Glutamatergic neuron (in vitro differentiated cells): ENCODE measurements at regions not wholly inside any gene's neighbourhood (a gene's known extent, or its start where the extent isn't known, plus 50 kb on each side); places are given as distances from the start of the nearest gene placed in this dataset.

ENCODE experiments used
- DNase-seq: peaks from one replicate; pipeline ENCODE4 v3.0.0; 2022
- H3K27ac Mint-ChIP-seq: one replicate; pipeline ENCODE4 v1.8.0; 2020; ENCODE audit warnings: mild to moderate bottlenecking, mixed read lengths, inconsistent platforms; ENCODE audit not compliant: unreplicated experiment
- H3K27me3 Mint-ChIP-seq: one replicate; pipeline ENCODE4 v1.8.0; 2020; ENCODE audit warnings: mild to moderate bottlenecking, moderate library complexity, mixed read lengths, inconsistent platforms; ENCODE audit not compliant: unreplicated experiment
- H3K36me3 Mint-ChIP-seq: one replicate; pipeline ENCODE4 v1.8.0; 2020; ENCODE audit warnings: mild to moderate bottlenecking, mixed read lengths, inconsistent platforms; ENCODE audit not compliant: unreplicated experiment
- H3K4me1 Mint-ChIP-seq: one replicate; pipeline ENCODE4 v1.8.0; 2020; ENCODE audit warnings: mild to moderate bottlenecking, low read depth, mixed read lengths, inconsistent platforms; ENCODE audit not compliant: unreplicated experiment
- H3K4me3 Mint-ChIP-seq: one replicate; pipeline ENCODE4 v1.8.0; 2020; ENCODE audit warnings: mild to moderate bottlenecking, mixed read lengths, inconsistent platforms; ENCODE audit not compliant: unreplicated experiment
- H3K9me3 Mint-ChIP-seq: one replicate; pipeline ENCODE4 v1.8.0; 2020; ENCODE audit warnings: mild to moderate bottlenecking, moderate library complexity, mixed read lengths, inconsistent platforms; ENCODE audit not compliant: unreplicated experiment
- CTCF ChIP-seq: fragments of 200-600 bp; sonication (generic); IDR thresholded peaks from one replicate; pipeline ENCODE4 v1.5.0; 2021; ENCODE audit not compliant: partially characterized antibody, unreplicated experiment

DNA sequence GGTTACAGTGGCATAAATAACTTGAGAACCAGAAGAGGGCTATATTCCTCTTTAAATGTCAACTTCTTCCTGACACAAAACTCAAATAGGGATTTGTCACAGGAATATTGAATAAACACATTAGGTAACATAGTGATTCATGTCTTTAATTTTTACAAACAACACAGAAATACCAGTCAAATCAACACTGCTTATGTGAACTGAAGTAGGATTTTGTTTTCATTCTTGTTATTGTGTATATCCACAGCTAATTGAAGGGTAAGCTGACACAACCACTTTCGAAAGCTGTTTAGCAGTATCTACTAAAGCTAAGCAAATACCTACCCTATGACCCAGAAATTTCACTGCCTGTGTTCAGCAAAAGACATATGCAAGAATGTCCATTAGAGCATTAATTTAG, 120.4 kb upstream of the EOLA2 start:
- Mint-ChIP-seq H3K4me1 (no peaks in the 10 kb centered on the region), H3K36me3 (no peaks in the 10 kb centered on the region), H3K4me3 (no peak overlapping the region), H3K9me3 (no peaks in the 10 kb centered on the region), H3K27me3 (peaks cover 2% of the 10 kb centered on the region), H3K27ac (no peak overlapping the region)
- TF ChIP-seq CTCF = no peak
- DNase-seq = no peak

DNA sequence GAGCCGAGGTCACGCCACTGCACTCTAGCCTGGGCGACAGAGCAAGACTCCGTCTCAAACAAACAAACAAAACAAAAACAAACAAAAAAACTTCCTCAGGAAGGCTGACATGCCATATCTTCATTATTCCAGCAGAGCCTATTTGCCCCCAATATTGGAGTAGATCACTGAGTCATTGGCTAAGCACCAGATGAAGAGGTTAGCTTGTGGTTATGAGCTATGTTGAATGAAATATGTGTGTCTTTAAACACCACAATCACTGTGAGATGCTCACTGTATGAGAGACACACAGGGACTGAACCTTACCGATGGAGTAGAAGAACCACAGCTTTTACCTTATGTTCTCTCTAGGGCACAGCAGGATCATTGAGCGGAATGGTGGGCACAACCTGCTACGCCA, 122.1 kb upstream of the EOLA2 start:
- H3K4me3 Mint-ChIP-seq = no peak overlapping the region
- no peaks in the 10 kb centered on the region for H3K36me3 Mint-ChIP-seq
- no peak for TF ChIP-seq CTCF
- DNase-seq = no peak
- H3K27me3 Mint-ChIP-seq = peaks cover 2% of the 10 kb centered on the region
- no peak overlapping the region for H3K27ac Mint-ChIP-seq
- no peaks in the 10 kb centered on the region for H3K4me1 Mint-ChIP-seq
- no peaks in the 10 kb centered on the region for H3K9me3 Mint-ChIP-seq

DNA sequence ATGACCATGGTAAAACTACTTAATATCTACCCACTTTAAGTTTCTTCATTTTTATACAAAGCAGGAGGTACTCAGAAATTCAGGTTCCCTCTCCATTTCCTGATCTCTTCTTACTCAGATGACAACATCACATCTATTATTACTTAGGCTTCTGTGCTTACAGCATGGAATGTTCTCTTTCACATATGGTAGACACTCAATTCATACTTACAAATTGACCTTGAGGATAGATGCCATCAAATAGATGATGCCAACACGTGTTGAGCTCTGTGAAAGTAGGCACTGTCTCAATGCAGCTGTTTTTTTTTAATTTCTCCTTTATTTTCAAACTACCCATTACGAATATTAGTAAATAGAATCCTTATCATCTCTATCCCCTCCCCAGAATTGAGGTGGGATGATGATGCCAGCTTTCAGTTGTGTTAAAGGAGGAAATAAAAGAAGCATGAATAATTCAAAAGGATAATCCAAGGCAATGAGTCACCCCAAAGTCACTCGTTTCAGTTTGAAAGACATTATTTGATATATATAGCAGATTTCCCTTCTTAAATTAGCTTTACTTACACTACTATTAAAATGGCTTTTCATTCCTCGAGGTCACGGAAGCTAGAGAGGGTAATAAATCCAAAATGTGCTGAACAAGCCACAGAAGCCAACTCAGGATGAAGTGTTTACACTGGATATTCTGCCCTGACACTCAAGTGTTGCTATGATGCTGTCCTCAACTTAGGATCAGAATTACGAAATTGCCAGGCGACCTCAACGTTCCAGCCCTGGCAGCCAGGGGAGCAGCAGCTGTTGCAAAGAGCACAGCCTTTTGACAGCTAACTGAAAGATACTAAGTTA, 124.2 kb upstream of the EOLA2 start:
- Mint-ChIP-seq H3K27me3 (peaks cover 2% of the 10 kb centered on the region), H3K4me1 (no peaks in the 10 kb centered on the region), H3K36me3 (no peaks in the 10 kb centered on the region), H3K9me3 (no peaks in the 10 kb centered on the region), H3K27ac (no peak overlapping the region), H3K4me3 (no peak overlapping the region)
- TF ChIP-seq CTCF = no peak
- DNase-seq = no peak

- H3K27ac Mint-ChIP-seq = no peak overlapping the region
- TF ChIP-seq CTCF = no peak
- no peak for DNase-seq
- no peaks in the 10 kb centered on the region for H3K36me3 Mint-ChIP-seq
- H3K9me3 Mint-ChIP-seq = no peaks in the 10 kb centered on the region
- peaks cover 2% of the 10 kb centered on the region for H3K27me3 Mint-ChIP-seq
- H3K4me3 Mint-ChIP-seq = no peak overlapping the region
- H3K4me1 Mint-ChIP-seq = no peaks in the 10 kb centered on the region
Observed at GRCh38 chrX:150063138-150063518, 124.8 kb upstream of the EOLA2 start.

GRCh38 chrX:150063674-150064073, 125.4 kb upstream of the EOLA2 start:
- Mint-ChIP-seq H3K4me1 (no peaks in the 10 kb centered on the region), H3K36me3 (no peaks in the 10 kb centered on the region), H3K27me3 (peaks cover 2% of the 10 kb centered on the region), H3K27ac (no peak overlapping the region), H3K4me3 (no peak overlapping the region), H3K9me3 (no peaks in the 10 kb centered on the region)
- no peak for TF ChIP-seq CTCF
- DNase-seq = no peak
